Activated naive CD8-positive, alpha-beta T cell treated with anti-CD3 and anti-CD28 coated beads, Interleukin-2, amount 10 ng/mL, durations not matched to agents 7 days and 5 days (primary cell): ENCODE measurements at regions not wholly inside any gene's neighbourhood (a gene's known extent, or its start where the extent isn't known, plus 50 kb on each side); places are given as distances from the start of the nearest gene placed in this dataset.
A peak's percentile ranks its signal among the peaks of the same experiment; 100 is the strongest.
"Not testable (repeated sequence)": the region's sequence is repeated elsewhere in the genome, so short reads cannot be mapped to it uniquely, and the experiment has no call there.

Source experiments
- ATAC-seq: fragments of 150-1000 bp; cut with Tn5 transposase; one replicate; pipeline ENCODE4 v1.10.0; 2021; ENCODE audit warnings: low read depth, moderate library complexity
- POLR2A ChIA-PET: fragments of 350-600 bp; sonication (Branson Sonifier 250); formaldehyde crosslinking; loops from one replicate; lab custom pipeline; 2021; ENCODE audit warnings: antibody characterized with exemption; lab: Charles Lee
- DNase-seq: peaks from one replicate; pipeline ENCODE4 v3.0.0; 2021
- H3K27ac Mint-ChIP-seq: one replicate; pipeline ENCODE4 v1.8.0; 2022; ENCODE audit warnings: mild to moderate bottlenecking, mixed read lengths
- H3K27me3 Mint-ChIP-seq: one replicate; pipeline ENCODE4 v1.8.0; 2022; ENCODE audit warnings: mild to moderate bottlenecking, moderate library complexity, mixed read lengths
- H3K36me3 Mint-ChIP-seq: one replicate; pipeline ENCODE4 v1.8.0; 2021; ENCODE audit warnings: mild to moderate bottlenecking, mixed read lengths
- H3K4me1 Mint-ChIP-seq: one replicate; pipeline ENCODE4 v1.8.0; 2021; ENCODE audit warnings: mixed read lengths
- H3K4me3 Mint-ChIP-seq: one replicate; pipeline ENCODE4 v1.8.0; 2022; ENCODE audit warnings: mild to moderate bottlenecking, moderate library complexity, mixed read lengths
- H3K9me3 Mint-ChIP-seq: one replicate; pipeline ENCODE4 v1.8.0; 2021; ENCODE audit warnings: mixed read lengths

GRCh38 chr4:71081192-71081591 is 87.7 kb downstream of the DCK start:
- no peak overlapping the region for H3K4me3 Mint-ChIP-seq

GRCh38 chr4:71093745-71094144 is 100.3 kb downstream of the DCK start:
- Mint-ChIP-seq H3K27ac (no peak overlapping the region), H3K4me1 (peaks cover 9% of the 10 kb centered on the region), H3K27me3 (no peaks in the 10 kb centered on the region), H3K4me3 (no peak overlapping the region), H3K9me3 (peaks cover 11% of the 10 kb centered on the region), H3K36me3 (peaks cover 12% of the 10 kb centered on the region)
- no peak for DNase-seq
- ATAC-seq = no peak
- POLR2A ChIA-PET = no interaction called here

More at GRCh38 chr4:71081192-71081591, 87.7 kb downstream of the DCK start:
- H3K4me1 Mint-ChIP-seq = no peaks in the 10 kb centered on the region
- H3K27ac Mint-ChIP-seq = no peak overlapping the region
- peaks cover 7% of the 10 kb centered on the region for H3K27me3 Mint-ChIP-seq
- DNase-seq (no peak), ATAC-seq (no peak)
- POLR2A ChIA-PET = interaction anchor here (0.6 kb wide), 1 partner anchor 180 kb away, joined by 3 read pairs; no protein-coding TSS in a partner anchor
- no peaks in the 10 kb centered on the region for H3K36me3 Mint-ChIP-seq
- H3K9me3 Mint-ChIP-seq = peaks cover 1% of the 10 kb centered on the region

- peaks cover under 1% of the 10 kb centered on the region for H3K27me3 Mint-ChIP-seq
- no peak for DNase-seq
- no peak overlapping the region for H3K27ac Mint-ChIP-seq
- H3K4me3 Mint-ChIP-seq = no peak overlapping the region
- peaks cover 12% of the 10 kb centered on the region for H3K36me3 Mint-ChIP-seq
- H3K9me3 Mint-ChIP-seq = peaks cover 11% of the 10 kb centered on the region
- POLR2A ChIA-PET = no interaction called here
- no peak for ATAC-seq
- H3K4me1 Mint-ChIP-seq = peaks cover 9% of the 10 kb centered on the region
These were observed 100.8 kb downstream of the DCK start for GRCh38 chr4:71094201-71094600.

GRCh38 chr4:71095141-71095540 is 101.7 kb downstream of the DCK start:
- ATAC-seq (no peak), DNase-seq (no peak)
- H3K4me1 Mint-ChIP-seq = peaks cover 9% of the 10 kb centered on the region
- POLR2A ChIA-PET = no interaction called here
- peaks cover 3% of the 10 kb centered on the region for H3K27me3 Mint-ChIP-seq
- peaks cover 11% of the 10 kb centered on the region for H3K9me3 Mint-ChIP-seq
- no peak overlapping the region for H3K27ac Mint-ChIP-seq
- peaks cover 12% of the 10 kb centered on the region for H3K36me3 Mint-ChIP-seq
- no peak overlapping the region for H3K4me3 Mint-ChIP-seq

- H3K27ac Mint-ChIP-seq = peak overlapping the region; percentile 78
- H3K4me1 Mint-ChIP-seq = peaks cover 9% of the 10 kb centered on the region
- DNase-seq = no peak
These were observed 102.1 kb downstream of the DCK start for GRCh38 chr4:71095545-71095944.

GRCh38 chr4:71107726-71108125 is 114.3 kb downstream of the DCK start:
- ATAC-seq (peak; percentile 83), DNase-seq (no peak)
- Mint-ChIP-seq H3K27ac (peak overlapping the region; percentile 84), H3K27me3 (no peaks in the 10 kb centered on the region), H3K4me3 (peak overlapping the region; percentile 57), H3K9me3 (peaks cover 2% of the 10 kb centered on the region), H3K36me3 (peaks cover 3% of the 10 kb centered on the region), H3K4me1 (peaks cover 15% of the 10 kb centered on the region)
- POLR2A ChIA-PET = no interaction called here

More at GRCh38 chr4:71095545-71095944, 102.1 kb downstream of the DCK start:
- peak overlapping the region; percentile 63 for H3K4me3 Mint-ChIP-seq
- POLR2A ChIA-PET = no interaction called here
- peaks cover 4% of the 10 kb centered on the region for H3K27me3 Mint-ChIP-seq
- H3K9me3 Mint-ChIP-seq = peaks cover 9% of the 10 kb centered on the region
- peaks cover 12% of the 10 kb centered on the region for H3K36me3 Mint-ChIP-seq
- peak; percentile 80 for ATAC-seq

GRCh38 chr4:71110499-71110898 is 117.0 kb downstream of the DCK start:
- H3K4me1 Mint-ChIP-seq = peaks cover 15% of the 10 kb centered on the region
- H3K27ac Mint-ChIP-seq = no peak overlapping the region
- POLR2A ChIA-PET = no interaction called here
- ATAC-seq (no peak), DNase-seq (no peak)
- peaks cover 2% of the 10 kb centered on the region for H3K9me3 Mint-ChIP-seq
- H3K27me3 Mint-ChIP-seq = no peaks in the 10 kb centered on the region
- H3K4me3 Mint-ChIP-seq = no peak overlapping the region
- H3K36me3 Mint-ChIP-seq = peaks cover 3% of the 10 kb centered on the region

GRCh38 chr4:71111133-71111532 is 117.7 kb downstream of the DCK start:
- not testable (repeated sequence) for H3K4me3 Mint-ChIP-seq, ATAC-seq

GRCh38 chr4:71113294-71113693 is 119.8 kb downstream of the DCK start:
- Mint-ChIP-seq H3K36me3 (peaks cover 1% of the 10 kb centered on the region), H3K9me3 (peaks cover 2% of the 10 kb centered on the region), H3K4me3 (no peak overlapping the region), H3K27me3 (no peaks in the 10 kb centered on the region), H3K27ac (no peak overlapping the region), H3K4me1 (peaks cover 8% of the 10 kb centered on the region)
- no peak for ATAC-seq
- DNase-seq = no peak
- POLR2A ChIA-PET = no interaction called here

More at GRCh38 chr4:71111133-71111532, 117.7 kb downstream of the DCK start:
- H3K36me3 Mint-ChIP-seq, DNase-seq, H3K27me3 Mint-ChIP-seq, H3K9me3 Mint-ChIP-seq, POLR2A ChIA-PET, H3K27ac Mint-ChIP-seq: not testable (repeated sequence)
- H3K4me1 Mint-ChIP-seq = peaks cover 15% of the 10 kb centered on the region

GRCh38 chr4:71120831-71121524 is 127.5 kb downstream of the DCK start:
- H3K9me3 Mint-ChIP-seq = no peaks in the 10 kb centered on the region
- no peak overlapping the region for H3K4me3 Mint-ChIP-seq
- no peaks in the 10 kb centered on the region for H3K4me1 Mint-ChIP-seq
- H3K27me3 Mint-ChIP-seq = peaks cover 4% of the 10 kb centered on the region
- H3K27ac Mint-ChIP-seq = no peak overlapping the region
- no peak for DNase-seq
- ATAC-seq = no peak
- no peaks in the 10 kb centered on the region for H3K36me3 Mint-ChIP-seq
- POLR2A ChIA-PET = no interaction called here

GRCh38 chr4:71123951-71124350 is 130.5 kb downstream of the DCK start:
- Mint-ChIP-seq H3K4me1 (peaks cover 4% of the 10 kb centered on the region), H3K27ac (no peak overlapping the region), H3K36me3 (no peaks in the 10 kb centered on the region), H3K9me3 (no peaks in the 10 kb centered on the region), H3K27me3 (peaks cover 4% of the 10 kb centered on the region), H3K4me3 (no peak overlapping the region)
- ATAC-seq (no peak), DNase-seq (no peak)
- POLR2A ChIA-PET = no interaction called here

GRCh38 chr4:71125137-71125536 is 131.7 kb downstream of the DCK start:
- no peaks in the 10 kb centered on the region for H3K9me3 Mint-ChIP-seq
- H3K27me3 Mint-ChIP-seq = peaks cover 4% of the 10 kb centered on the region
- no peak overlapping the region for H3K4me3 Mint-ChIP-seq
- peaks cover 4% of the 10 kb centered on the region for H3K4me1 Mint-ChIP-seq
- H3K27ac Mint-ChIP-seq = no peak overlapping the region
- no peaks in the 10 kb centered on the region for H3K36me3 Mint-ChIP-seq
- no peak for DNase-seq
- POLR2A ChIA-PET = no interaction called here
- no peak for ATAC-seq

GRCh38 chr4:71126719-71127118 is 133.3 kb downstream of the DCK start:
- POLR2A ChIA-PET = no interaction called here
- no peaks in the 10 kb centered on the region for H3K9me3 Mint-ChIP-seq
- no peak overlapping the region for H3K27ac Mint-ChIP-seq

GRCh38 chr4:71130827-71131603 is 137.6 kb downstream of the DCK start:
- Mint-ChIP-seq H3K4me3 (no peak overlapping the region), H3K27me3 (no peaks in the 10 kb centered on the region), H3K9me3 (no peaks in the 10 kb centered on the region), H3K27ac (no peak overlapping the region), H3K4me1 (peaks cover 4% of the 10 kb centered on the region), H3K36me3 (no peaks in the 10 kb centered on the region)
- DNase-seq = no peak
- POLR2A ChIA-PET = no interaction called here
- ATAC-seq = no peak

More at GRCh38 chr4:71126719-71127118, 133.3 kb downstream of the DCK start:
- Mint-ChIP-seq H3K27me3 (peaks cover 4% of the 10 kb centered on the region), H3K4me1 (peaks cover 4% of the 10 kb centered on the region), H3K4me3 (no peak overlapping the region), H3K36me3 (no peaks in the 10 kb centered on the region)
- DNase-seq (no peak), ATAC-seq (no peak)
